DND-41 (cell line): ENCODE measurements at regions not wholly inside any gene's neighbourhood (a gene's known extent, or its start where the extent isn't known, plus 50 kb on each side); places are given as distances from the start of the nearest gene placed in this dataset.

Experiments
- CTCF ChIP-seq: IDR thresholded peaks from 2 replicates; pipeline ENCODE4 v1.5.1; 2012; ENCODE audit warnings: borderline replicate concordance, low read length, moderate library complexity, mild to moderate bottlenecking; ENCODE audit not compliant: poor library complexity, severe bottlenecking; ENCODE audit errors: extremely low read depth
- EZH2 ChIP-seq: IDR thresholded peaks from 3 replicates; pipeline ENCODE4 v1.6.1; 2012; ENCODE audit warnings: borderline replicate concordance, low read depth, mild to moderate bottlenecking, moderate library complexity, low read length, inconsistent platforms; ENCODE audit not compliant: severe bottlenecking

GRCh38 chrX:78384486-78384885 is 57.1 kb upstream of the CYSLTR1 start:
- no peak for TF ChIP-seq CTCF
- TF ChIP-seq EZH2: no peak
